GM12892 (cell line): ENCODE measurements at regions not wholly inside any gene's neighbourhood (a gene's known extent, or its start where the extent isn't known, plus 50 kb on each side); places are given as distances from the start of the nearest gene placed in this dataset.

Experiments
- DNase-seq: peaks from one replicate; pipeline ENCODE4 v3.0.0; 2011; ENCODE audit not compliant: insufficient read length
- FAIRE-seq: peaks from 2 replicates; lab custom pipeline; 2011; peaks lifted over from hg19 to GRCh38; lab: Jason Lieb, UNC
- POLR2A ChIP-seq: IDR thresholded peaks from 2 replicates; pipeline ENCODE4 v1.6.1; 2011; ENCODE audit warnings: low read depth, low read length, control low read depth
- POLR2AphosphoS5 ChIP-seq: IDR thresholded peaks from 2 replicates; pipeline ENCODE4 v1.6.1; 2011; ENCODE audit warnings: low read depth, low read length, control low read depth
- TAF1 ChIP-seq: IDR thresholded peaks from 2 replicates; pipeline ENCODE4 v1.6.1; 2011; ENCODE audit warnings: low read depth, mild to moderate bottlenecking, control low read depth, low read length, borderline replicate concordance

- DNase-seq (no peak), FAIRE-seq (no peak)
- TF ChIP-seq POLR2A (no peak), TAF1 (no peak), POLR2AphosphoS5 (no peak)
Measured at GRCh38 chr11:15300341-15300740, 185.6 kb downstream of the INSC start.

GRCh38 chr11:15307619-15308024, 192.9 kb downstream of the INSC start:
- DNase-seq (no peak), FAIRE-seq (no peak)
- no peak for TF ChIP-seq POLR2A
- no peak for TF ChIP-seq TAF1
- TF ChIP-seq POLR2AphosphoS5, result no peak

- no peak for TF ChIP-seq POLR2A
- TF ChIP-seq TAF1, result no peak
- no peak for TF ChIP-seq POLR2AphosphoS5
- DNase-seq (no peak), FAIRE-seq (no peak)
Measured at GRCh38 chr11:15308840-15309239, 194.1 kb downstream of the INSC start.

GRCh38 chr11:15309296-15309695, 194.6 kb downstream of the INSC start:
- no peak for DNase-seq
- TF ChIP-seq POLR2A (no peak), TAF1 (no peak), POLR2AphosphoS5 (no peak)
- no peak for FAIRE-seq

DNA sequence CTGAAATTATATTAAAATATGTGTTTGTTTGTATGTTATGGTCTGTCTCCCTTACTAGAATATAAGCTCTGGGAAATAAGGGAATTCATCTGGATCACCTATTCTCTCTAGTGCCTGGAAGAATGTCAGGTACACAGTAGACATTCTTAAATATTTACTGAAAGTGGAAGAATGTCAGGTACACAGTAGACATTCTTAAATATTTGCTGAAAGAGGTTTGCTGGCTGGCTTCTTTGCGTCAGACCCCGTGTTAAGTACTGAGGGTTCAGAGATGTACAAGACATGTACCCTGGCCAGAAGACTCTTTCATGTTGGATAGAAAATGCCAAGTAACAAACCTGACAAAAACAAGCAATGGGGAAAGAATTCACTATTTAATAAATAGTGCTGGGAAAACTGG, 199.1 kb downstream of the INSC start:
- FAIRE-seq (no peak), DNase-seq (no peak)
- TF ChIP-seq POLR2AphosphoS5, result no peak
- TF ChIP-seq POLR2A, result no peak
- TF ChIP-seq TAF1, result no peak

GRCh38 chr11:15318814-15319213, 204.1 kb downstream of the INSC start:
- no peak for TF ChIP-seq POLR2AphosphoS5
- no peak for TF ChIP-seq POLR2A
- TF ChIP-seq TAF1, result no peak
- FAIRE-seq (no peak), DNase-seq (no peak)

GRCh38 chr11:15326520-15326919, 211.8 kb downstream of the INSC start:
- DNase-seq, result no peak
- TF ChIP-seq POLR2A (no peak), POLR2AphosphoS5 (no peak), TAF1 (no peak)
- FAIRE-seq, result no peak

DNA sequence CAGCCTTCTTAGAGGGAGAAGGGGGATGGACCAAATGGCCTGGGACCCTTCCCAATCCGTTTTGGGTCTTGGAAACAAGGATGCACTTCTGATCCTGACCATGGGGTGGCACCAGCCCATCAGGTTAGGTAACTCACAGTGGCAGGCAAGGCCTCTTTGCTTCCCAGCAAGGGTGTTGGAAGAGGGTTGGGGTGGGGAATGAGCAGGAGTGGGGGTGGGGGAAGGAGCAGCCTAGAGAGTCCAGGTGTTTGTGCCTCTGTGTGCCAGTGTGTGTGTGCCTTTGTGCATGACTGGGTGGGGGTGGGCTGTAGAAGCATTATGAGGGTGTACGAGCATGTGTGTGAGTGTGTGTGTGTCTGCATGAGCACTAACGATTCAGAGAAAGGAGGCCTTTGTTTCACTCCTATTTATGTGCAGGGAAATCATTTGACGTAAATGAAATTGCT, 213.1 kb downstream of the INSC start:
- TF ChIP-seq POLR2A, result no peak
- peak; percentile 51 for FAIRE-seq
- DNase-seq, result peak; percentile 3

- FAIRE-seq, result no peak
- no peak for DNase-seq
- no peak for TF ChIP-seq POLR2A
- TF ChIP-seq TAF1, result no peak
- no peak for TF ChIP-seq POLR2AphosphoS5
Measured at GRCh38 chr11:15333407-15333806, 218.7 kb downstream of the INSC start.

GRCh38 chr11:15334766-15335165, 220.0 kb downstream of the INSC start:
- DNase-seq (no peak), FAIRE-seq (no peak)
- TF ChIP-seq TAF1 (no peak), POLR2A (no peak), POLR2AphosphoS5 (no peak)

- FAIRE-seq, result no peak
- TF ChIP-seq TAF1, result no peak
- TF ChIP-seq POLR2A, result no peak
- no peak for TF ChIP-seq POLR2AphosphoS5
Measured at GRCh38 chr11:15336021-15336420, 221.3 kb downstream of the INSC start.

DNA sequence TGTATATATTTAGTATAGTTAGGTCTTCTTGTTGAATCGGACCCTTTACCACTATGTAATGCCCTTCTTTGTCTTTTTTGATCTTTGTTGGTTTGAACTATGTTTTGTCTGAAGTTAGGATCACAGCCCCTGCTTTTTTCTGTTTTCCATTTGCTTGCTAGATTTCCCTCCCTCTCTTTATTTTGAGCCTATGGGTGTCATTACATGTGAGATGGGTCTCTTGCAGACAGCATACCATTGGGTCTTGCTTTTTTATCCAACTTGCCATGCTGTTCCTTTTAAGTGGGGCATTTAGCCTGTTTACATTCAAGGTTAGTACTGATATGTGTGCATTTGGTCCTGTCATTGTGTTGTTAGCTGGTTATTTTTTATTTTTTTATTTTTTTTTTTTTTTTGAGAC, 224.6 kb downstream of the INSC start:
- no peak for TF ChIP-seq TAF1
- no peak for TF ChIP-seq POLR2A
- no peak for TF ChIP-seq POLR2AphosphoS5
- DNase-seq (no peak), FAIRE-seq (no peak)

More at GRCh38 chr11:15336021-15336420, 221.3 kb downstream of the INSC start:
- DNase-seq, result no peak

DNA sequence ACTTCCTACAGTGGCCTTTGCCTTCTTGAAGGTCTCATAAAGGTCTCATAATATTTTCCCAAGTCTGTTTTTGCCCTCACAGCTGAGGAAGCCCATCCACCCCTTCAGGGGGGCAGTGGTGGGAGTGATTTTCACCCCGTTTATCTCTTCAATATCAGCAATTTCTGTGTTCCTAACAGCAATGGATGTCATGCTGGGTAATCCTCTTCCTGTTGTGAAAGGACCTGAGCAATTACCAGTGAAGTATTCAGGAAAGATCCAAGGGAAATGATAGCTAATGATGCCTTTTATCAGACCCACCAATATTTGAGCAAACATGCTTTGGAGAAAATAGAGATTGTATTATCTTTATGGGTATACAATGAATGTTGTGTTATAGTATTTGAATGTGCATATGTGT, 226.9 kb downstream of the INSC start:
- no peak for FAIRE-seq
- TF ChIP-seq POLR2A (no peak), POLR2AphosphoS5 (no peak), TAF1 (no peak)
- DNase-seq, result no peak

DNA sequence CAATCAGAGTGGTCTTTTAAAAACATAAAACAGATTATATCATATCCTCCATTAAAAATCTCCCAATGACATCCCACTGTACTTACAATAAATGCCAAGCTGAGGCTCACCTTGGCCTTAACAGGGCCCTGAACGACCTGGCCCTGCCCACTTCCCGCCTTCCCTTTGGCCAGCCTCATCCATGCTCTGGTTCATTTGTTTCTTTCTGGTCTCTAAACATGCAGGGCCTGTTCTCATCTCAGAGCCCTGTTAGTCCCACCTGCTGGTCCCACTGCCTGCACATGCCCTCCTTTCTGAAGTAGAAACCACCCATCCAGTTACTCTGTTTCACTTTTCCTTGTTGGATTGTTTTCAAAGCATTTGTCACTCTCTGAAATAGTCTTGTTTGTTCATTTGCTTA, 227.4 kb downstream of the INSC start:
- no peak for TF ChIP-seq POLR2A
- no peak for TF ChIP-seq POLR2AphosphoS5
- no peak for TF ChIP-seq TAF1
- FAIRE-seq (no peak), DNase-seq (no peak)

DNA sequence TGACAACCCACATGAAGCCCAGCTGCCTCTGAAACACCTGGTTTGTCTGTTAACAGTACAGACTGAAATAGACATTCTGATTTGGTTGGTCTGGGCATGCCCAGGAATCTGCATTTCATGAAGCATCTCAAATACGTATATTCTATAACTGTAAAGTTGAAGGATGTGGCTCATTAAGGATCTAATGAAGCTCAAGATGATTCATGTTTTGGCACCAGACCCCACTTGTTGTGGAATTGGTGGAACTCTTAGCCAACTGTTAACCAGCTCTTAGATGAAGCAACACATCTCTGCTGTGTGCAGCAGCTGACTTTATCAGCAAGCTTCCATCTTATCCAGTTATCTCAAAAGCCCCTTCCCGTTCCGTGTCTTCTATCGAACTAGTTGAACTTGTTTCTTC, 232.2 kb downstream of the INSC start:
- TF ChIP-seq POLR2A (no peak), POLR2AphosphoS5 (no peak), TAF1 (no peak)
- DNase-seq (no peak), FAIRE-seq (no peak)
